SW 1271 (cell line): ENCODE measurements at regions not wholly inside any gene's neighbourhood (a gene's known extent, or its start where the extent isn't known, plus 50 kb on each side); places are given as distances from the start of the nearest gene placed in this dataset.
A peak's percentile ranks its signal among the peaks of the same experiment; 100 is the strongest.
"Not testable (repeated sequence)": the region's sequence is repeated elsewhere in the genome, so short reads cannot be mapped to it uniquely, and the experiment has no call there.

Experiments
- DNase-seq, 2 experiments: peaks; one replicate each; lab custom pipeline; 2025; lab: John Stamatoyannopoulos, UW

- no peak for DNase-seq
Measured at GRCh38 chr9:101859620-101860019, 121.2 kb upstream of the GRIN3A start.

- DNase-seq, result no peak
Measured at GRCh38 chr9:101858026-101858425, 119.6 kb upstream of the GRIN3A start.

- DNase-seq, result no peak
Measured at GRCh38 chr9:101849102-101849707, 110.8 kb upstream of the GRIN3A start.

DNA sequence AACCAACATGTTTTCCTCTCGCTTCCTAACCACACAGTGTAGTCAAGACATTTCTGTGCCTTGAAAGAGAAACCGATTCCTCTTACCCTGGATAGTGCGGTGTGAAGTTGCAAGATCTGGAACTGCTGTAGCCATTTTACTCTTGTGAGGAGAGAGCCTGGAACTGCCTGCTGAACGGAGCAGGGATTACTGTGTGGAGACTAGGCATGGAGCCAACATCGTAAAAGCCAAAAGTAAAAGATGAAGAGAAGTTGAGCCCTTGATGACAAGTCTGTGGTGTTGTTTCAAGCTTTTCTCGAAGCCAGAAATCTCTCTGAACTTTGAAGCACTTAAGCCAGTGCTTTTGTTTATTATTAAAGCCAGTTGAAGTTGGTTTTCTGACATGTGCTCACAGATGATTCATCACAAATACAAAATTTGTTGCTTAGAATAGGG lies 110.1 kb upstream of the GRIN3A start:
- no peak for DNase-seq

DNA sequence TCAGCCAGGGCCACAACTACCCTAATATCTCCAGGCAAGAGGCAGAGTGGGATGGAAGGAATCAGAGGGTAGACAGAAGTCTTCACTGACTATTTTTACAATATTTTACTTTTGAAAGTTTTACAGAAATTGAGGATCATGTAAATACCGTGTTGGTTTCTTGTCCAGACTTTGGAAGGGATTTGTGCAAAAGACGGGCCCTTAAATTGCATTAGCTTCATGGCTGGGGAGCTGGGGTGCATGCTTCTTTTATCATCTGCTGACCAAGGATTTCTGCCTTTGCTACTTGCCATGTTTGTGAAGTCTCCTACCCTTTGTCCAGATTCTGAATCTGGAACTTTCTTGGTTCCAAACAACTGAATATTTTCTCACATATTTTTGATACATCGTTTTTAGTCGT lies 107.7 kb upstream of the GRIN3A start:
- no peak for DNase-seq

DNA sequence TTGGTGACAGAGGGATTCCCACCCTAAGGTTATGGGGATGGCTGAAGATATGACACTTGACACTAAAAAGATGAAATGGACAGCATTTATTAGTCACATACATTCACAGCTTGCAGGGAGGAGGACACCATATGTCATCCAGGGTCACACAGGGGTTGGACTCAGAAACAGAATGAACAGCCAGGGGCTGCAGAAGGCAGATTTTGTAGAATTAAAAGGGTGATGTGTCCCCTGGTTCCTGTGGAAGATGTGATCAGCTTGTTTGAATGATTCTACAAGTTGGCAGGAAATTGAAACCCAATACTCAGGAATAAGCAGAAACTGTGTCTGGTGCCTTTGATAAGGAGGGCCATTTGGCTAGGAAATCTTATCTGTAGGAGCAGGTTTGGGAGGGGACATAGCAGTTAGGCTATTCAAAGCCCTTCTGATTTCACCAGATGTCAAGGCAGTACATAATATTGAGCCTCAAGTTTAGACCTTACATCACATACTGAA lies 102.3 kb upstream of the GRIN3A start:
- no peak for DNase-seq

GRCh38 chr9:101838988-101839387 lies 100.5 kb upstream of the GRIN3A start:
- DNase-seq, result not testable (repeated sequence)

GRCh38 chr9:101836021-101836420 lies 97.6 kb upstream of the GRIN3A start:
- no peak for DNase-seq

GRCh38 chr9:101832486-101832885 lies 94.0 kb upstream of the GRIN3A start:
- DNase-seq, result no peak

DNA sequence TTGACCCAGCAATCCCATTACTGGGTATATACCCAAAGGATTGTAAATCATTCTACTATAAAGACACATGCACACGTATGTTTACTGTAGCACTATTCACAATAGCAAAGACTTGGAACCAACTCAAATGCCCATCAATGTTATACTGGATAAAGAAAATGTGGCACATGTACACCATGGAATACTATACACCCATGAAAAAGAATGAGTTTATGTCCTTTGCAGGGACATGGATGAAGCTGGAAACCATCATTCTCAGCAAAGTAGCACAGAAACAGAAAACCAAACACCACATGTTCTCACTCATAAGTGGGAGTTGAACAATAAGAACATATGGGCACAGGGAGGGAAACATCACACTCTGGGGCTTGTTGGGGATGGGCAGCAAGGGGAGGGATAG lies 83.0 kb upstream of the GRIN3A start:
- DNase-seq, result not testable (repeated sequence)

GRCh38 chr9:101820983-101821382 lies 82.5 kb upstream of the GRIN3A start:
- not testable (repeated sequence) for DNase-seq

DNA sequence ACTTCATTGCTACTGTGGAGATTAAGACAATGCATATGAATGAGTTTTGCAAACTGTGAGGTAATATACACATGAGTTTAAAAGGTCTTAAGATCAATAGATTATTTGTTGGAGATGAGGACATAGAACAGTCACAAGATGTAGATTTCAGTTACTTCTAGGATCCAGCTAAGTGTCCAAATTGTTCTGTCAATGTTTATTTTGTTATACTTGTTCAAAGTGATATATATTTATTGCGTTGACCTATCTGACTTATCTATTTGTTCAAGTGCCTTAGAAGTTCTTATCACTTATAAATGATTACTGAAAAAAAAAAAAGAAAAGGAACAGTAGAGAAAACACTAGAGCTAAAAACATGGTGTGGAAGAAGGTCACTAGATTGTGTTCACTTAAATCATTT lies 75.6 kb upstream of the GRIN3A start:
- DNase-seq, result no peak

GRCh38 chr9:101807879-101808278 lies 69.4 kb upstream of the GRIN3A start:
- not testable (repeated sequence) for DNase-seq

DNA sequence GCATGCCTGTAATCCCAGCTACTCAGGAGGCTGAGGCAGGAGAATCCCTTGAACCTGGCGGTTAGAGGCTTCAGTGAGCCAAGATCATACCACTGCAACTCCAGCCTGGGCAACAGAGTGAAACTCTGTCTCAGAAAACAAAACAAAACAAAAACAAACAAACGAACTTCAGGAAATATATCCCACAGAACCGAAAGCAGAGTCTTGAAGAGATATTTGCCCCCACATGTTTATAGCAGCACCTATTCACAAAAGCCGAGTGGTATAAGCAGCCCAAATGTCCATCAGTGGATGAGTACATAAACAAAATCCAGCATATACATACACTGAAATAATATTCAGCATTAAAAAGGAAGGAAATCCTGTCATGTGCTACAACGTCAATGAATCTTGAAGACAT lies 57.6 kb upstream of the GRIN3A start:
- DNase-seq, result no peak

GRCh38 chr9:101795147-101795546 lies 56.7 kb upstream of the GRIN3A start:
- no peak for DNase-seq

GRCh38 chr9:101792475-101792874 lies 54.0 kb upstream of the GRIN3A start:
- no peak for DNase-seq

DNA sequence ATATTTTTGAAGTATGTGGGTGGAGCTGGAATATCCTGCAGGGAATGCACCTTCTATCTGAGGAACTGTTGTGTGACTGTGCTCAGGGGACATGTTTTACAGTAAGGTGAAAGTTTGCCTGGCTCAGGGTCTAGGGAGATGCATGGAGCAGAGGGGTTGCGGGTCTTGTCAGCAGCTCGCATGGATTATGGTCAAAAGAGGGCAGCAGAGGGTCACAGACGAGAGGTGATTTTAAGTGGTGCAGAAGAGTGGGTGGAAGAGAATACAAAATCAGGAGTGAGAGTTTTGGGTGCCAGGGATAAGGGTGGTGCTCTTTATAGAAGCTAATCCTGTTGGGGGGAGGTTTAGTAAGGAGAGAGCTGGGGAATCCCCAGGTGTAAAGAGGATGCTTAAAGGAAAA lies 53.5 kb upstream of the GRIN3A start:
- peak in 1 of 2 experiments; percentile 43 for DNase-seq

GRCh38 chr9:101791533-101791932 lies 53.1 kb upstream of the GRIN3A start:
- DNase-seq, result no peak
